ENCODE measurements at regions not wholly inside any gene's neighbourhood (a gene's known extent, or its start where the extent isn't known, plus 50 kb on each side); places are given as distances from the start of the nearest gene placed in this dataset.

- TF ChIP-seq CTCF (IDR thresholded peaks at IDR 0.05; ENCODE audit: unreplicated experiment) = no peak
- peaks cover 2% of the 10 kb centered on the region for H3K27me3 Mint-ChIP-seq (ENCODE audit: low read depth)
- no peak overlapping the region for H3K4me3 Mint-ChIP-seq
- DNase-seq (ENCODE audit: low spot score in 2 of 2, unreplicated experiment in 2 of 2) = no peak
- H3K27ac Mint-ChIP-seq = no peak overlapping the region
- H3K4me1 Mint-ChIP-seq = no peaks in the 10 kb centered on the region
- no peaks in the 10 kb centered on the region for H3K36me3 Mint-ChIP-seq
- H3K9me3 Mint-ChIP-seq = no peaks in the 10 kb centered on the region
These were observed 201.6 kb downstream of the SEMA6D start for GRCh38 chr15:47918877-47919276.

GRCh38 chr15:47924381-47924780, 196.4 kb upstream of the SLC24A5 start:
- Mint-ChIP-seq H3K27me3 (ENCODE audit: low read depth) (no peaks in the 10 kb centered on the region), H3K36me3 (no peaks in the 10 kb centered on the region), H3K27ac (no peak overlapping the region), H3K4me1 (no peaks in the 10 kb centered on the region), H3K4me3 (no peak overlapping the region), H3K9me3 (no peaks in the 10 kb centered on the region)
- TF ChIP-seq CTCF (IDR thresholded peaks at IDR 0.05; ENCODE audit: unreplicated experiment) = no peak
- DNase-seq (ENCODE audit: low spot score in 2 of 2, unreplicated experiment in 2 of 2) = no peak

GRCh38 chr15:47929138-47929803, 191.5 kb upstream of the SLC24A5 start:
- DNase-seq (ENCODE audit: low spot score in 2 of 2, unreplicated experiment in 2 of 2) = no peak

GRCh38 chr15:47932261-47932660, 188.5 kb upstream of the SLC24A5 start:
- TF ChIP-seq CTCF (IDR thresholded peaks at IDR 0.05; ENCODE audit: unreplicated experiment) = no peak
- no peak overlapping the region for H3K27ac Mint-ChIP-seq
- H3K27me3 Mint-ChIP-seq (ENCODE audit: low read depth) = no peaks in the 10 kb centered on the region
- no peaks in the 10 kb centered on the region for H3K36me3 Mint-ChIP-seq
- no peak overlapping the region for H3K4me3 Mint-ChIP-seq
- no peak for DNase-seq (ENCODE audit: low spot score in 2 of 2, unreplicated experiment in 2 of 2)
- no peaks in the 10 kb centered on the region for H3K4me1 Mint-ChIP-seq
- no peaks in the 10 kb centered on the region for H3K9me3 Mint-ChIP-seq

More at GRCh38 chr15:47929138-47929803, 191.5 kb upstream of the SLC24A5 start:
- Mint-ChIP-seq H3K27ac (no peak overlapping the region), H3K36me3 (no peaks in the 10 kb centered on the region), H3K9me3 (no peaks in the 10 kb centered on the region), H3K27me3 (ENCODE audit: low read depth) (no peaks in the 10 kb centered on the region), H3K4me3 (no peak overlapping the region), H3K4me1 (no peaks in the 10 kb centered on the region)
- no peak for TF ChIP-seq CTCF (IDR thresholded peaks at IDR 0.05; ENCODE audit: unreplicated experiment)

GRCh38 chr15:47932951-47933641, 187.7 kb upstream of the SLC24A5 start:
- Mint-ChIP-seq H3K4me3 (no peak overlapping the region), H3K27ac (no peak overlapping the region), H3K4me1 (no peaks in the 10 kb centered on the region), H3K36me3 (no peaks in the 10 kb centered on the region), H3K27me3 (ENCODE audit: low read depth) (no peaks in the 10 kb centered on the region), H3K9me3 (no peaks in the 10 kb centered on the region)
- TF ChIP-seq CTCF (IDR thresholded peaks at IDR 0.05; ENCODE audit: unreplicated experiment) = no peak
- no peak for DNase-seq (ENCODE audit: low spot score in 2 of 2, unreplicated experiment in 2 of 2)
